ENCODE measurements at regions not wholly inside any gene's neighbourhood (a gene's known extent, or its start where the extent isn't known, plus 50 kb on each side); places are given as distances from the start of the nearest gene placed in this dataset.

GRCh38 chr2:173669271-173669853 is 295.8 kb downstream of the SP3 start:
- TF ChIP-seq CTCF (IDR thresholded peaks at IDR 0.05; ENCODE audit: insufficient read depth, low read length) (no peak), POLR2AphosphoS5 (IDR thresholded peaks at IDR 0.05; ENCODE audit: low read depth) (no peak)
